Transverse colon (tissue), 3 donors: ENCODE measurements at regions not wholly inside any gene's neighbourhood (a gene's known extent, or its start where the extent isn't known, plus 50 kb on each side); places are given as distances from the start of the nearest gene placed in this dataset.

Experiments used
- POLR2A ChIP-seq: fragments of 450-650 bp; IDR thresholded peaks from one replicate; pipeline ENCODE4 v1.6.1; 2016; ENCODE audit warnings: antibody characterized with exemption, mild to moderate bottlenecking, moderate library complexity
- TF ChIP-seq, protein P1 (sequence below), 5 experiments: fragments of 200-600 bp in 3 of 5; fragments of 450-650 bp in 2 of 5; sonication (generic) in 3 of 5; IDR thresholded peaks; 1 replicate in 2 of 5; 2 replicates in 3 of 5; pipeline ENCODE4 v1.5.1; 2016 to 2017; ENCODE audit warnings: antibody characterized with exemption in 5 of 5, inconsistent platforms in 3 of 5, mild to moderate bottlenecking in 2 of 5, moderate library complexity in 1 of 5

DNA sequence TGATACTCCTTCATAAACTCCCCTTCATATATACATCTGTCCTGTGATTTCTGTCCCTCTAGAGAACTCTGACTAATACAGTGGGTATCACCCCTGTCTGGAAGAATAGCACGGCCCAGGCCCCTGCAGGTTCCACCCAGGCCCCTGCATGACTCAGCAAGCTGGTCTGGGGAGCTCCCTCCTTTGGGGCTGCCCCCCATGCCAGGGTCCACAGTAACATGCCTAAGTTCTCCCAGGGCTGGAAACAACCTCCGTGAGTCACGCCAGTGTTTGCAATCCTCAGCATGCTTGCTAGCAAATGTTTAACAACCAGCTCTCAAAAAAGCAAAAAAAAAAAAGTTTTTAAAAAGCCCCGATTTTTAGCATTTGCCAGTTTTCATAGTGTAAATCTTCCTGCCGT, 134.3 kb upstream of the CDH4 start:
- no peak for TF ChIP-seq POLR2A
- TF ChIP-seq, protein P1, sequence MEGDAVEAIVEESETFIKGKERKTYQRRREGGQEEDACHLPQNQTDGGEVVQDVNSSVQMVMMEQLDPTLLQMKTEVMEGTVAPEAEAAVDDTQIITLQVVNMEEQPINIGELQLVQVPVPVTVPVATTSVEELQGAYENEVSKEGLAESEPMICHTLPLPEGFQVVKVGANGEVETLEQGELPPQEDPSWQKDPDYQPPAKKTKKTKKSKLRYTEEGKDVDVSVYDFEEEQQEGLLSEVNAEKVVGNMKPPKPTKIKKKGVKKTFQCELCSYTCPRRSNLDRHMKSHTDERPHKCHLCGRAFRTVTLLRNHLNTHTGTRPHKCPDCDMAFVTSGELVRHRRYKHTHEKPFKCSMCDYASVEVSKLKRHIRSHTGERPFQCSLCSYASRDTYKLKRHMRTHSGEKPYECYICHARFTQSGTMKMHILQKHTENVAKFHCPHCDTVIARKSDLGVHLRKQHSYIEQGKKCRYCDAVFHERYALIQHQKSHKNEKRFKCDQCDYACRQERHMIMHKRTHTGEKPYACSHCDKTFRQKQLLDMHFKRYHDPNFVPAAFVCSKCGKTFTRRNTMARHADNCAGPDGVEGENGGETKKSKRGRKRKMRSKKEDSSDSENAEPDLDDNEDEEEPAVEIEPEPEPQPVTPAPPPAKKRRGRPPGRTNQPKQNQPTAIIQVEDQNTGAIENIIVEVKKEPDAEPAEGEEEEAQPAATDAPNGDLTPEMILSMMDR (IDR thresholded peaks at IDR 0.05): no peak
